SK-N-SH (cell line): ENCODE measurements at regions not wholly inside any gene's neighbourhood (a gene's known extent, or its start where the extent isn't known, plus 50 kb on each side); places are given as distances from the start of the nearest gene placed in this dataset.

Experiments
- GABPA ChIP-seq: IDR thresholded peaks from 2 replicates; pipeline ENCODE4 v1.4.0; 2012; ENCODE audit warnings: low read depth, mild to moderate bottlenecking
- RAD21 ChIP-seq: IDR thresholded peaks from 2 replicates; pipeline ENCODE4 v1.6.1; 2012; ENCODE audit warnings: mild to moderate bottlenecking, low read length
- SIN3A ChIP-seq: IDR thresholded peaks from 2 replicates; pipeline ENCODE4 v1.6.1; 2012; ENCODE audit warnings: low read depth, mild to moderate bottlenecking, low read length, moderate library complexity, borderline replicate concordance
- YY1 ChIP-seq: IDR thresholded peaks from 2 replicates; pipeline ENCODE4 v1.4.0; 2012; ENCODE audit warnings: low read depth, mild to moderate bottlenecking
- TF ChIP-seq, protein P1 (sequence below): fragments of 200-600 bp; sonication (generic); IDR thresholded peaks from 2 replicates; pipeline ENCODE4 v1.6.1; 2017; ENCODE audit warnings: antibody characterized with exemption, mild to moderate bottlenecking, moderate library complexity
- TF ChIP-seq, protein P2 (sequence below): IDR thresholded peaks from 2 replicates; pipeline ENCODE4 v1.6.1; 2012; ENCODE audit warnings: mild to moderate bottlenecking, low read depth, low read length, moderate library complexity

DNA sequence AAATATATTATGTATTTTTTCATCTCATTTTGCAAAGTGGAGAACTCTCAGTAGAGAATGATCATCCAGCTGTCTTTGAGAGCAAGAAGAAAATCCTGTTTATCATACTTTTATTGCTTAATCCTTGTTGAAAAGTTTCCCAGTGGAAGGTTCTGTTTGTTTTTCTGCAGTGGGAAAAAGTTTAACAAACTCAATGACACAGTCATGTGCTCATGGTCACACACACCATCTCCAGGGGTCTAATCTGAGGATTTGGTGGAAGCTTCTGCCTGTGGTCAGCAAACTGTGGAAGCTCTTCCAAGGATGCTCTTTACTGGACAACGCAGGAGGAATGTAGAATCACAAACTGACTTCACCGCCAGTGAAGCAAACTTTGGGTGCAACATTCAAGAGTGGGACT lies 1003.9 kb downstream of the SORCS3 start:
- TF ChIP-seq, protein P1, sequence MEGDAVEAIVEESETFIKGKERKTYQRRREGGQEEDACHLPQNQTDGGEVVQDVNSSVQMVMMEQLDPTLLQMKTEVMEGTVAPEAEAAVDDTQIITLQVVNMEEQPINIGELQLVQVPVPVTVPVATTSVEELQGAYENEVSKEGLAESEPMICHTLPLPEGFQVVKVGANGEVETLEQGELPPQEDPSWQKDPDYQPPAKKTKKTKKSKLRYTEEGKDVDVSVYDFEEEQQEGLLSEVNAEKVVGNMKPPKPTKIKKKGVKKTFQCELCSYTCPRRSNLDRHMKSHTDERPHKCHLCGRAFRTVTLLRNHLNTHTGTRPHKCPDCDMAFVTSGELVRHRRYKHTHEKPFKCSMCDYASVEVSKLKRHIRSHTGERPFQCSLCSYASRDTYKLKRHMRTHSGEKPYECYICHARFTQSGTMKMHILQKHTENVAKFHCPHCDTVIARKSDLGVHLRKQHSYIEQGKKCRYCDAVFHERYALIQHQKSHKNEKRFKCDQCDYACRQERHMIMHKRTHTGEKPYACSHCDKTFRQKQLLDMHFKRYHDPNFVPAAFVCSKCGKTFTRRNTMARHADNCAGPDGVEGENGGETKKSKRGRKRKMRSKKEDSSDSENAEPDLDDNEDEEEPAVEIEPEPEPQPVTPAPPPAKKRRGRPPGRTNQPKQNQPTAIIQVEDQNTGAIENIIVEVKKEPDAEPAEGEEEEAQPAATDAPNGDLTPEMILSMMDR: no peak
- TF ChIP-seq, protein P2, sequence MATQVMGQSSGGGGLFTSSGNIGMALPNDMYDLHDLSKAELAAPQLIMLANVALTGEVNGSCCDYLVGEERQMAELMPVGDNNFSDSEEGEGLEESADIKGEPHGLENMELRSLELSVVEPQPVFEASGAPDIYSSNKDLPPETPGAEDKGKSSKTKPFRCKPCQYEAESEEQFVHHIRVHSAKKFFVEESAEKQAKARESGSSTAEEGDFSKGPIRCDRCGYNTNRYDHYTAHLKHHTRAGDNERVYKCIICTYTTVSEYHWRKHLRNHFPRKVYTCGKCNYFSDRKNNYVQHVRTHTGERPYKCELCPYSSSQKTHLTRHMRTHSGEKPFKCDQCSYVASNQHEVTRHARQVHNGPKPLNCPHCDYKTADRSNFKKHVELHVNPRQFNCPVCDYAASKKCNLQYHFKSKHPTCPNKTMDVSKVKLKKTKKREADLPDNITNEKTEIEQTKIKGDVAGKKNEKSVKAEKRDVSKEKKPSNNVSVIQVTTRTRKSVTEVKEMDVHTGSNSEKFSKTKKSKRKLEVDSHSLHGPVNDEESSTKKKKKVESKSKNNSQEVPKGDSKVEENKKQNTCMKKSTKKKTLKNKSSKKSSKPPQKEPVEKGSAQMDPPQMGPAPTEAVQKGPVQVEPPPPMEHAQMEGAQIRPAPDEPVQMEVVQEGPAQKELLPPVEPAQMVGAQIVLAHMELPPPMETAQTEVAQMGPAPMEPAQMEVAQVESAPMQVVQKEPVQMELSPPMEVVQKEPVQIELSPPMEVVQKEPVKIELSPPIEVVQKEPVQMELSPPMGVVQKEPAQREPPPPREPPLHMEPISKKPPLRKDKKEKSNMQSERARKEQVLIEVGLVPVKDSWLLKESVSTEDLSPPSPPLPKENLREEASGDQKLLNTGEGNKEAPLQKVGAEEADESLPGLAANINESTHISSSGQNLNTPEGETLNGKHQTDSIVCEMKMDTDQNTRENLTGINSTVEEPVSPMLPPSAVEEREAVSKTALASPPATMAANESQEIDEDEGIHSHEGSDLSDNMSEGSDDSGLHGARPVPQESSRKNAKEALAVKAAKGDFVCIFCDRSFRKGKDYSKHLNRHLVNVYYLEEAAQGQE: no peak
- TF ChIP-seq RAD21: no peak
- TF ChIP-seq GABPA: no peak
- TF ChIP-seq YY1: no peak
- TF ChIP-seq SIN3A: no peak
